Stimulated activated naive CD8-positive, alpha-beta T cell treated with anti-CD3 and anti-CD28 coated beads, Interleukin-15, amount 100 ng/mL, for 72 hours (primary cell): ENCODE measurements at regions not wholly inside any gene's neighbourhood (a gene's known extent, or its start where the extent isn't known, plus 50 kb on each side); places are given as distances from the start of the nearest gene placed in this dataset.
A peak's percentile ranks its signal among the peaks of the same experiment; 100 is the strongest.
"Not testable (repeated sequence)": the region's sequence is repeated elsewhere in the genome, so short reads cannot be mapped to it uniquely, and the experiment has no call there.

Experiments used
- ATAC-seq: fragments of 150-1000 bp; cut with Tn5 transposase; 2 replicates; pipeline ENCODE4 v1.10.0; 2021; ENCODE audit warnings: mild to moderate bottlenecking, moderate library complexity
- DNase-seq, 2 donors: peaks; one replicate each; pipeline ENCODE4 v3.0.0; 2021 to 2022
- H3K27ac Mint-ChIP-seq, 2 donors: one replicate each; pipeline ENCODE4 v1.8.0; 2022; ENCODE audit warnings: mild to moderate bottlenecking in 2 of 2, mixed read lengths in 2 of 2, moderate library complexity in 2 of 2
- H3K27me3 Mint-ChIP-seq: one replicate; pipeline ENCODE4 v1.8.0; 2022; ENCODE audit warnings: mixed read lengths
- H3K4me1 Mint-ChIP-seq: one replicate; pipeline ENCODE4 v1.8.0; 2022; ENCODE audit warnings: mild to moderate bottlenecking, mixed read lengths
- H3K4me3 Mint-ChIP-seq, 2 donors: one replicate each; pipeline ENCODE4 v1.8.0; 2022; ENCODE audit warnings: mild to moderate bottlenecking in 2 of 2, mixed read lengths in 2 of 2, moderate library complexity in 1 of 2
- H3K9me3 Mint-ChIP-seq, 2 donors: one replicate each; pipeline ENCODE4 v1.8.0; 2022; ENCODE audit warnings: mixed read lengths in 2 of 2

- H3K9me3 Mint-ChIP-seq = peaks cover 11 to 36% of the 10 kb centered on the region in 2 donors
- DNase-seq, H3K27ac Mint-ChIP-seq, H3K4me3 Mint-ChIP-seq, ATAC-seq, H3K4me1 Mint-ChIP-seq, H3K27me3 Mint-ChIP-seq: not testable (repeated sequence)
These were observed 181.1 kb upstream of the TRPC7 start for GRCh38 chr5:136546441-136546840.

GRCh38 chr5:136545031-136545430, 179.7 kb upstream of the TRPC7 start:
- peaks cover 14 to 26% of the 10 kb centered on the region in 2 donors for H3K9me3 Mint-ChIP-seq
- H3K4me1 Mint-ChIP-seq = not testable (repeated sequence)

GRCh38 chr5:136538534-136538933, 173.2 kb upstream of the TRPC7 start:
- no peak for DNase-seq
- peaks cover 3 to 26% of the 10 kb centered on the region in 2 donors for H3K9me3 Mint-ChIP-seq
- H3K27me3 Mint-ChIP-seq = no peaks in the 10 kb centered on the region
- no peaks in the 10 kb centered on the region for H3K4me1 Mint-ChIP-seq
- no peak overlapping the region for H3K27ac Mint-ChIP-seq
- H3K4me3 Mint-ChIP-seq = no peak overlapping the region
- ATAC-seq = no peak

More at GRCh38 chr5:136545031-136545430, 179.7 kb upstream of the TRPC7 start:
- not testable (repeated sequence) for H3K27ac Mint-ChIP-seq, ATAC-seq, H3K4me3 Mint-ChIP-seq, DNase-seq, H3K27me3 Mint-ChIP-seq

- DNase-seq (no peak), ATAC-seq (no peak)
- H3K27me3 Mint-ChIP-seq = no peaks in the 10 kb centered on the region
- no peak overlapping the region for H3K4me3 Mint-ChIP-seq
- H3K27ac Mint-ChIP-seq = no peak overlapping the region
- H3K4me1 Mint-ChIP-seq = no peaks in the 10 kb centered on the region
- H3K9me3 Mint-ChIP-seq = no peaks in the 10 kb centered on the region
These were observed 163.7 kb upstream of the TRPC7 start for GRCh38 chr5:136529081-136529480.

GRCh38 chr5:136528481-136529030, 163.2 kb upstream of the TRPC7 start:
- H3K4me3 Mint-ChIP-seq = no peak overlapping the region
- no peaks in the 10 kb centered on the region for H3K27me3 Mint-ChIP-seq
- H3K27ac Mint-ChIP-seq = no peak overlapping the region
- H3K9me3 Mint-ChIP-seq = no peaks in the 10 kb centered on the region
- DNase-seq = no peak
- ATAC-seq = no peak
- H3K4me1 Mint-ChIP-seq = no peaks in the 10 kb centered on the region

- Mint-ChIP-seq H3K4me3 (no peak overlapping the region), H3K27me3 (no peaks in the 10 kb centered on the region), H3K27ac (no peak overlapping the region), H3K9me3 (no peaks in the 10 kb centered on the region), H3K4me1 (no peaks in the 10 kb centered on the region)
- no peak for DNase-seq
- ATAC-seq = no peak
These were observed 162.0 kb upstream of the TRPC7 start for GRCh38 chr5:136527311-136527710.

- Mint-ChIP-seq H3K27me3 (no peaks in the 10 kb centered on the region), H3K27ac (no peak overlapping the region), H3K4me1 (no peaks in the 10 kb centered on the region), H3K4me3 (no peak overlapping the region), H3K9me3 (no peaks in the 10 kb centered on the region)
- no peak for DNase-seq
- ATAC-seq = no peak
These were observed 161.4 kb upstream of the TRPC7 start for GRCh38 chr5:136526791-136527190.

- H3K27me3 Mint-ChIP-seq = no peaks in the 10 kb centered on the region
- ATAC-seq = no peak
- no peak for DNase-seq
- no peaks in the 10 kb centered on the region for H3K9me3 Mint-ChIP-seq
- no peaks in the 10 kb centered on the region for H3K4me1 Mint-ChIP-seq
- H3K4me3 Mint-ChIP-seq = no peak overlapping the region
- H3K27ac Mint-ChIP-seq = no peak overlapping the region
These were observed 160.7 kb upstream of the TRPC7 start for GRCh38 chr5:136526021-136526420.

- no peaks in the 10 kb centered on the region for H3K4me1 Mint-ChIP-seq
- no peaks in the 10 kb centered on the region for H3K27me3 Mint-ChIP-seq
- ATAC-seq (no peak), DNase-seq (no peak)
- H3K9me3 Mint-ChIP-seq = no peaks in the 10 kb centered on the region
- no peak overlapping the region for H3K27ac Mint-ChIP-seq
- no peak overlapping the region for H3K4me3 Mint-ChIP-seq
These were observed 160.3 kb upstream of the TRPC7 start for GRCh38 chr5:136525597-136525996.

- H3K9me3 Mint-ChIP-seq = no peaks in the 10 kb centered on the region
- no peaks in the 10 kb centered on the region for H3K27me3 Mint-ChIP-seq
- H3K4me3 Mint-ChIP-seq = no peak overlapping the region
- no peak for DNase-seq
- no peak for ATAC-seq
- H3K27ac Mint-ChIP-seq = no peak overlapping the region
- no peaks in the 10 kb centered on the region for H3K4me1 Mint-ChIP-seq
These were observed 157.0 kb upstream of the TRPC7 start for GRCh38 chr5:136522217-136522956.

GRCh38 chr5:136521696-136522095, 156.4 kb upstream of the TRPC7 start:
- H3K4me3 Mint-ChIP-seq = no peak overlapping the region
- H3K27me3 Mint-ChIP-seq = peaks cover 4% of the 10 kb centered on the region
- ATAC-seq (no peak), DNase-seq (no peak)
- no peaks in the 10 kb centered on the region for H3K4me1 Mint-ChIP-seq
- H3K27ac Mint-ChIP-seq = no peak overlapping the region
- no peaks in the 10 kb centered on the region for H3K9me3 Mint-ChIP-seq

- Mint-ChIP-seq H3K9me3 (peaks cover 0 to 5% of the 10 kb centered on the region in 2 donors), H3K27me3 (peaks cover 7% of the 10 kb centered on the region), H3K4me1 (no peaks in the 10 kb centered on the region), H3K27ac (no peak overlapping the region), H3K4me3 (no peak overlapping the region)
- DNase-seq = no peak
- ATAC-seq = no peak
These were observed 153.5 kb upstream of the TRPC7 start for GRCh38 chr5:136518814-136519213.

- H3K27me3 Mint-ChIP-seq = peaks cover 7% of the 10 kb centered on the region
- no peak overlapping the region for H3K4me3 Mint-ChIP-seq
- no peaks in the 10 kb centered on the region for H3K4me1 Mint-ChIP-seq
- peaks cover 0 to 5% of the 10 kb centered on the region in 2 donors for H3K9me3 Mint-ChIP-seq
- DNase-seq = no peak
- no peak for ATAC-seq
- no peak overlapping the region for H3K27ac Mint-ChIP-seq
These were observed 152.8 kb upstream of the TRPC7 start for GRCh38 chr5:136518174-136518573.

- peaks cover 7% of the 10 kb centered on the region for H3K27me3 Mint-ChIP-seq
- no peak overlapping the region for H3K27ac Mint-ChIP-seq
- peaks cover 0 to 5% of the 10 kb centered on the region in 2 donors for H3K9me3 Mint-ChIP-seq
- ATAC-seq = no peak
- no peak for DNase-seq
- H3K4me3 Mint-ChIP-seq = no peak overlapping the region
- H3K4me1 Mint-ChIP-seq = no peaks in the 10 kb centered on the region
These were observed 152.4 kb upstream of the TRPC7 start for GRCh38 chr5:136517755-136518154.

GRCh38 chr5:136516637-136517036, 151.3 kb upstream of the TRPC7 start:
- no peak overlapping the region for H3K27ac Mint-ChIP-seq
- H3K27me3 Mint-ChIP-seq = peaks cover 7% of the 10 kb centered on the region
- ATAC-seq = no peak
- DNase-seq = no peak
- H3K9me3 Mint-ChIP-seq = peaks cover 0 to 5% of the 10 kb centered on the region in 2 donors
- H3K4me1 Mint-ChIP-seq = no peaks in the 10 kb centered on the region
- H3K4me3 Mint-ChIP-seq = no peak overlapping the region

- DNase-seq (no peak), ATAC-seq (no peak)
- H3K27me3 Mint-ChIP-seq = peaks cover 7% of the 10 kb centered on the region
- peaks cover 5 to 6% of the 10 kb centered on the region in 2 donors for H3K9me3 Mint-ChIP-seq
- H3K27ac Mint-ChIP-seq = no peak overlapping the region
- no peaks in the 10 kb centered on the region for H3K4me1 Mint-ChIP-seq
- no peak overlapping the region for H3K4me3 Mint-ChIP-seq
These were observed 148.1 kb upstream of the TRPC7 start for GRCh38 chr5:136513430-136513829.

GRCh38 chr5:136511046-136511445, 145.7 kb upstream of the TRPC7 start:
- H3K27ac Mint-ChIP-seq = peak overlapping the region in 1 of 2 donors; percentile 21
- no peak overlapping the region for H3K4me3 Mint-ChIP-seq
- ATAC-seq (no peak), DNase-seq (no peak)
- peaks cover 5 to 6% of the 10 kb centered on the region in 2 donors for H3K9me3 Mint-ChIP-seq
- no peaks in the 10 kb centered on the region for H3K27me3 Mint-ChIP-seq
- H3K4me1 Mint-ChIP-seq = no peaks in the 10 kb centered on the region
